ENCODE measurements at regions not wholly inside any gene's neighbourhood (a gene's known extent, or its start where the extent isn't known, plus 50 kb on each side); places are given as distances from the start of the nearest gene placed in this dataset.

- WGBS, 2 donors = 85 to 89% methylated on average over 3 of the region's 3 CpGs
- DNase-seq (no peak), ATAC-seq (ENCODE audit: low FRiP score) (no peak)
- Histone ChIP-seq H3K27me3 (ENCODE audit: control insufficient read depth in 1 of 2, insufficient read depth in 2 of 2, low read length in 1 of 2) (no peaks in the 10 kb centered on the region), H3K27ac (ENCODE audit: low read depth in 1 of 2, low read length in 2 of 2) (no peak overlapping the region), H3K4me3 (ENCODE audit: low read length in 2 of 2) (no peak overlapping the region), H3K4me1 (ENCODE audit: control insufficient read depth in 1 of 2, insufficient read depth in 2 of 2, low read length in 2 of 2) (no peaks in the 10 kb centered on the region), H3K9me3 (ENCODE audit: control insufficient read depth, low read length) (peaks cover 3% of the 10 kb centered on the region), H3K36me3 (ENCODE audit: control insufficient read depth in 1 of 2, insufficient read depth in 2 of 2, low read length in 1 of 2) (no peaks in the 10 kb centered on the region)
- intact Hi-C loops (cut with DNase I) = no loop called here
Observed at GRCh38 chr2:108084311-108084710, 98.0 kb downstream of the SLC5A7 start.

GRCh38 chr2:108092886-108093285 lies 106.6 kb downstream of the SLC5A7 start:
- WGBS, 2 donors = 91 to 100% methylated on average over 1 of the region's 1 CpG
- Histone ChIP-seq H3K4me1 (ENCODE audit: control insufficient read depth in 1 of 2, insufficient read depth in 2 of 2, low read length in 2 of 2) (no peaks in the 10 kb centered on the region), H3K27me3 (ENCODE audit: control insufficient read depth in 1 of 2, insufficient read depth in 2 of 2, low read length in 1 of 2) (no peaks in the 10 kb centered on the region), H3K27ac (ENCODE audit: low read depth in 1 of 2, low read length in 2 of 2) (no peak overlapping the region), H3K9me3 (ENCODE audit: control insufficient read depth, low read length) (peaks cover 6% of the 10 kb centered on the region), H3K4me3 (ENCODE audit: low read length in 2 of 2) (no peak overlapping the region), H3K36me3 (ENCODE audit: control insufficient read depth in 1 of 2, insufficient read depth in 2 of 2, low read length in 1 of 2) (no peaks in the 10 kb centered on the region)
- no peak for ATAC-seq (ENCODE audit: low FRiP score)
- no peak for DNase-seq
- intact Hi-C loops (cut with DNase I) = no loop called here

GRCh38 chr2:108101481-108101880 lies 115.2 kb downstream of the SLC5A7 start:
- DNase-seq (no peak), ATAC-seq (ENCODE audit: low FRiP score) (no peak)
- Histone ChIP-seq H3K9me3 (ENCODE audit: control insufficient read depth, low read length) (peaks cover 1% of the 10 kb centered on the region), H3K27me3 (ENCODE audit: control insufficient read depth in 1 of 2, insufficient read depth in 2 of 2, low read length in 1 of 2) (no peaks in the 10 kb centered on the region), H3K36me3 (ENCODE audit: control insufficient read depth in 1 of 2, insufficient read depth in 2 of 2, low read length in 1 of 2) (no peaks in the 10 kb centered on the region), H3K4me1 (ENCODE audit: control insufficient read depth in 1 of 2, insufficient read depth in 2 of 2, low read length in 2 of 2) (no peaks in the 10 kb centered on the region), H3K4me3 (ENCODE audit: low read length in 2 of 2) (no peak overlapping the region), H3K27ac (ENCODE audit: low read depth in 1 of 2, low read length in 2 of 2) (no peak overlapping the region)
- 17 to 25% methylated on average over 4 of the region's 4 CpGs for WGBS, 2 donors
- intact Hi-C loops (cut with DNase I) = no loop called here

GRCh38 chr2:108106731-108107130 lies 120.4 kb downstream of the SLC5A7 start:
- no peak overlapping the region for H3K4me3 ChIP-seq (ENCODE audit: low read length in 2 of 2)
- 26 to 32% methylated on average over 3 of the region's 3 CpGs for WGBS, 2 donors
- H3K27ac ChIP-seq (ENCODE audit: low read depth in 1 of 2, low read length in 2 of 2) = no peak overlapping the region
- no peaks in the 10 kb centered on the region for H3K27me3 ChIP-seq (ENCODE audit: control insufficient read depth in 1 of 2, insufficient read depth in 2 of 2, low read length in 1 of 2)
- intact Hi-C loops (cut with DNase I) = no loop called here
- H3K36me3 ChIP-seq (ENCODE audit: control insufficient read depth in 1 of 2, insufficient read depth in 2 of 2, low read length in 1 of 2) = no peaks in the 10 kb centered on the region
- no peaks in the 10 kb centered on the region for H3K9me3 ChIP-seq (ENCODE audit: control insufficient read depth, low read length)
- DNase-seq (no peak), ATAC-seq (ENCODE audit: low FRiP score) (no peak)
- H3K4me1 ChIP-seq (ENCODE audit: control insufficient read depth in 1 of 2, insufficient read depth in 2 of 2, low read length in 2 of 2) = no peaks in the 10 kb centered on the region

- no peaks in the 10 kb centered on the region for H3K27me3 ChIP-seq (ENCODE audit: control insufficient read depth in 1 of 2, insufficient read depth in 2 of 2, low read length in 1 of 2)
- WGBS, 2 donors = 55% methylated on average over 2 of the region's 2 CpGs
- ATAC-seq (ENCODE audit: low FRiP score) = no peak
- H3K27ac ChIP-seq (ENCODE audit: low read depth in 1 of 2, low read length in 2 of 2) = no peak overlapping the region
- H3K36me3 ChIP-seq (ENCODE audit: control insufficient read depth in 1 of 2, insufficient read depth in 2 of 2, low read length in 1 of 2) = no peaks in the 10 kb centered on the region
- H3K9me3 ChIP-seq (ENCODE audit: control insufficient read depth, low read length) = no peaks in the 10 kb centered on the region
- DNase-seq = no peak
- H3K4me3 ChIP-seq (ENCODE audit: low read length in 2 of 2) = no peak overlapping the region
- H3K4me1 ChIP-seq (ENCODE audit: control insufficient read depth in 1 of 2, insufficient read depth in 2 of 2, low read length in 2 of 2) = no peaks in the 10 kb centered on the region
- intact Hi-C loops (cut with DNase I) = no loop called here
Observed at GRCh38 chr2:108111936-108112335, 125.6 kb downstream of the SLC5A7 start.

- intact Hi-C loops (cut with DNase I) = no loop called here
- ATAC-seq (ENCODE audit: low FRiP score) (no peak), DNase-seq (no peak)
- no peak overlapping the region for H3K27ac ChIP-seq (ENCODE audit: low read depth in 1 of 2, low read length in 2 of 2)
- no peaks in the 10 kb centered on the region for H3K9me3 ChIP-seq (ENCODE audit: control insufficient read depth, low read length)
- H3K36me3 ChIP-seq (ENCODE audit: control insufficient read depth in 1 of 2, insufficient read depth in 2 of 2, low read length in 1 of 2) = no peaks in the 10 kb centered on the region
- H3K27me3 ChIP-seq (ENCODE audit: control insufficient read depth in 1 of 2, insufficient read depth in 2 of 2, low read length in 1 of 2) = no peaks in the 10 kb centered on the region
- no peak overlapping the region for H3K4me3 ChIP-seq (ENCODE audit: low read length in 2 of 2)
- H3K4me1 ChIP-seq (ENCODE audit: control insufficient read depth in 1 of 2, insufficient read depth in 2 of 2, low read length in 2 of 2) = no peaks in the 10 kb centered on the region
- WGBS, 2 donors = 93 to 96% methylated on average over 3 of the region's 3 CpGs
Observed at GRCh38 chr2:108115868-108116267, 123.9 kb upstream of the SULT1C3 start.

GRCh38 chr2:108118996-108119395 lies 120.8 kb upstream of the SULT1C3 start:
- ATAC-seq (ENCODE audit: low FRiP score) (no peak), DNase-seq (no peak)
- Histone ChIP-seq H3K27ac (ENCODE audit: low read depth in 1 of 2, low read length in 2 of 2) (no peak overlapping the region), H3K36me3 (ENCODE audit: control insufficient read depth in 1 of 2, insufficient read depth in 2 of 2, low read length in 1 of 2) (no peaks in the 10 kb centered on the region), H3K4me1 (ENCODE audit: control insufficient read depth in 1 of 2, insufficient read depth in 2 of 2, low read length in 2 of 2) (no peaks in the 10 kb centered on the region), H3K4me3 (ENCODE audit: low read length in 2 of 2) (no peak overlapping the region), H3K9me3 (ENCODE audit: control insufficient read depth, low read length) (no peaks in the 10 kb centered on the region), H3K27me3 (ENCODE audit: control insufficient read depth in 1 of 2, insufficient read depth in 2 of 2, low read length in 1 of 2) (no peaks in the 10 kb centered on the region)
- intact Hi-C loops (cut with DNase I) = no loop called here
- WGBS, 2 donors = 55 to 66% methylated on average over 2 of the region's 2 CpGs

- Histone ChIP-seq H3K9me3 (ENCODE audit: control insufficient read depth, low read length) (no peaks in the 10 kb centered on the region), H3K27me3 (ENCODE audit: control insufficient read depth in 1 of 2, insufficient read depth in 2 of 2, low read length in 1 of 2) (no peaks in the 10 kb centered on the region), H3K4me3 (ENCODE audit: low read length in 2 of 2) (no peak overlapping the region), H3K4me1 (ENCODE audit: control insufficient read depth in 1 of 2, insufficient read depth in 2 of 2, low read length in 2 of 2) (no peaks in the 10 kb centered on the region), H3K27ac (ENCODE audit: low read depth in 1 of 2, low read length in 2 of 2) (no peak overlapping the region), H3K36me3 (ENCODE audit: control insufficient read depth in 1 of 2, insufficient read depth in 2 of 2, low read length in 1 of 2) (no peaks in the 10 kb centered on the region)
- DNase-seq (no peak), ATAC-seq (ENCODE audit: low FRiP score) (no peak)
- WGBS, 2 donors = 86 to 87% methylated on average over 3 of the region's 3 CpGs
- intact Hi-C loops (cut with DNase I) = no loop called here
Observed at GRCh38 chr2:108119492-108119891, 120.3 kb upstream of the SULT1C3 start.

GRCh38 chr2:108124736-108125495 lies 114.9 kb upstream of the SULT1C3 start:
- intact Hi-C loops (cut with DNase I) = no loop called here
- Histone ChIP-seq H3K27me3 (ENCODE audit: control insufficient read depth in 1 of 2, insufficient read depth in 2 of 2, low read length in 1 of 2) (no peaks in the 10 kb centered on the region), H3K4me3 (ENCODE audit: low read length in 2 of 2) (no peak overlapping the region), H3K27ac (ENCODE audit: low read depth in 1 of 2, low read length in 2 of 2) (no peak overlapping the region), H3K9me3 (ENCODE audit: control insufficient read depth, low read length) (no peaks in the 10 kb centered on the region), H3K36me3 (ENCODE audit: control insufficient read depth in 1 of 2, insufficient read depth in 2 of 2, low read length in 1 of 2) (no peaks in the 10 kb centered on the region), H3K4me1 (ENCODE audit: control insufficient read depth in 1 of 2, insufficient read depth in 2 of 2, low read length in 2 of 2) (no peaks in the 10 kb centered on the region)
- DNase-seq = no peak
- 68 to 74% methylated on average over 4 of the region's 4 CpGs for WGBS, 2 donors
- no peak for ATAC-seq (ENCODE audit: low FRiP score)

Measured in aorta (tissue), 5 donors.